ENCODE measurements at regions not wholly inside any gene's neighbourhood (a gene's known extent, or its start where the extent isn't known, plus 50 kb on each side); places are given as distances from the start of the nearest gene placed in this dataset.

DNA sequence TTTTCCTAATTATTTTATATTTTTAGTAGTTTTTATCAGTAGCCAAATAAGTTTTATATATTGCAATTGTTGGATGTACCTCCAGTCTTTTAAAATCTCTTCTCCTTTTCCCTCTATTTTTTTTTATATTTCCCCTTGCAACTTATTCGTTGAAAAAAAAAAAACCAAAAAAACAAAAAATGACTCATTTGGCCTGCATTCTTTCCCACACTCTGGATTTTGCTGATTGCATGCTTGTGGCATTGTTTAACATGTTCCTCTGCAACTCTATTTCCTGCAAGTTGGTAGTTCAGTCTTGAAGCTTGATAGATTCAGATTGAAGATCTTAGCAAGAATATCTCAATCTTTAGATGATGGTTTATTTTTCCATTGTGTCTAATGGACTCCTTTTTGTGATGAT is 260.6 kb upstream of the BOD1L1 start:
- Mint-ChIP-seq H3K4me1 (ENCODE audit: low read depth) (no peaks in the 10 kb centered on the region), H3K36me3 (ENCODE audit: low read depth) (no peaks in the 10 kb centered on the region), H3K27me3 (ENCODE audit: low read depth) (no peaks in the 10 kb centered on the region), H3K27ac (no peak overlapping the region), H3K4me3 (no peak overlapping the region), H3K9me3 (ENCODE audit: insufficient read depth) (no peaks in the 10 kb centered on the region)
- CTCF ChIA-PET = no interaction called here
- ATAC-seq (no peak), DNase-seq (no peak)
- POLR2A ChIA-PET = no interaction called here

DNA sequence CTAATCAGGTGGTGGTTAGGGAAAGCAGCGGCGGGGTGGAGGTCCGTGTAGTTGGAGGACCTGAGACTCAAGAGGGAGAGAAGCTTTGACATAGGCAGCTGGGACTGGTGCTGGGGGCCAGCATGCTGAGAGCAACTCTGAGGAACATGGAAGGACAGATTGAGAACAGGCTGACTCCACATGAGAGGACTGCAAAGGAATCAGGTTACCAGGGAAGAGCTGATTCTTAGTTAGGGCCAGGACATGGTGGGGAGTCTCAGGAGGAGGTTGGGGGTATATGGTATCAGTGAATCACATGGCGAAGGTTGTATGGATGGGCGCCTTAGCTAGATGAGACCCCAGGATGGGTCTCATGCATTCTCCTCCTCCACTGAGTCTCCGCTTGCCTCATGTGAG is 264.0 kb upstream of the BOD1L1 start:
- ATAC-seq = no peak
- Mint-ChIP-seq H3K9me3 (ENCODE audit: insufficient read depth) (no peaks in the 10 kb centered on the region), H3K4me1 (ENCODE audit: low read depth) (no peaks in the 10 kb centered on the region), H3K27me3 (ENCODE audit: low read depth) (no peaks in the 10 kb centered on the region), H3K27ac (no peak overlapping the region), H3K4me3 (no peak overlapping the region), H3K36me3 (ENCODE audit: low read depth) (no peaks in the 10 kb centered on the region)
- CTCF ChIA-PET = no interaction called here
- POLR2A ChIA-PET = no interaction called here
- DNase-seq = no peak

DNA sequence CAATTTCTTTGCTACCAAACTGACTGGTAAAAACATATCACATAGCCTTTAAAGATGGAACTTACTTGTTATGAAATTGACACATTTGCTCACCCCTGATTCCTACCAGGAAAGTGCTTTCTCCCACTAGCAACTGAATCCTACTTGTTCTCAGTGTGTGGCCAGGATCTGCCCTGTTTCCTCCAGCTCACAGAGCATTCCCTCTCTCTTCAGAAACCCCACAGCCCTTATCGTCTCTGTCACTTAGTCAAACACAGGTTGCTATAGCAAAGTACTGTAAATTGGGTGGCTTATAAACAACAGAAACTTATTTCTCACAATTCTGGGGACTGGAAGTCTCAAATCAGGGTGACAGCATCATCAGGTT is 265.2 kb upstream of the BOD1L1 start:
- ATAC-seq = no peak
- DNase-seq = no peak
- H3K4me1 Mint-ChIP-seq (ENCODE audit: low read depth) = no peaks in the 10 kb centered on the region
- no peak overlapping the region for H3K27ac Mint-ChIP-seq
- ChIA-PET POLR2A (no interaction called here), CTCF (no interaction called here)
- H3K9me3 Mint-ChIP-seq (ENCODE audit: insufficient read depth) = no peaks in the 10 kb centered on the region
- H3K4me3 Mint-ChIP-seq = no peak overlapping the region
- H3K36me3 Mint-ChIP-seq (ENCODE audit: low read depth) = no peaks in the 10 kb centered on the region
- no peaks in the 10 kb centered on the region for H3K27me3 Mint-ChIP-seq (ENCODE audit: low read depth)

DNA sequence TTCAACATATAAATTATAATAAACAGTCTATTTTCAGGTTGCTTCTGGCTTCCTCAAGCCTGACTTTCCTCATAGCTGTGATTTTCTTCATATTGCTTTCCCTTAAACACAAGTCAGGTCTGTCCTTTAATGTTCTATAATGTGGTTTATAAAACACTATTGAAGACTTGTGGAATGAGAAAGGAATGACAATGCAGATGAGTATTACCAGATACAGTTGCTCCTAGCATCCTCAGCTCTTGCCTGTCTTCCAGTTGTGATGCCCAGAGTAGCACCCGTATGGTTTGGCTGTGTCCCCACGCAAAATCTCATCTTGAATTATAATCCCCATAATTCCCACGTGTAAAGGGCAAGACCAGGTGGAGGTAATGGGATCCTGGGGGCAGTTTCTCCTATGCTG is 265.7 kb upstream of the BOD1L1 start:
- no peak overlapping the region for H3K27ac Mint-ChIP-seq
- no peaks in the 10 kb centered on the region for H3K27me3 Mint-ChIP-seq (ENCODE audit: low read depth)
- H3K36me3 Mint-ChIP-seq (ENCODE audit: low read depth) = no peaks in the 10 kb centered on the region
- ChIA-PET CTCF (no interaction called here), POLR2A (no interaction called here)
- no peak for DNase-seq
- H3K9me3 Mint-ChIP-seq (ENCODE audit: insufficient read depth) = no peaks in the 10 kb centered on the region
- no peak overlapping the region for H3K4me3 Mint-ChIP-seq
- ATAC-seq = no peak
- no peaks in the 10 kb centered on the region for H3K4me1 Mint-ChIP-seq (ENCODE audit: low read depth)

DNA sequence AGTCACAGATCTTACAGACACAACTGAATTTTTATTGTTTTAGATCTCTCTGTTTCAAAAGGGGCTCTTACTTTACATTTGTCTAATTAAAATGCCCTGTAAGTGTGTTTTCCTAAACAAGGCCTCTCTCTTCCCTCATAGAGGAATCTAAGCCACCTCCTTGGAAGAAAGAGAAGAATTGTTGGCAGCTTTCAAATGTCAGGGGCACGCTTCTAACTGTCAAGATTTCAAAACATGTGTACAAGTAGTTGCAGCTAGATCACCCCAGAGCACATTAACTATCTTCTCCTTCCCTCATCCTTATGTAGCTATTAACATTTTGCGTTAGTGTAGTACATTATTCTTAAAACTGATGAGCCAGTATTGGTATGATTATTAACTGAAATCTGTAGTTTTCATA is 266.5 kb upstream of the BOD1L1 start:
- Mint-ChIP-seq H3K4me3 (no peak overlapping the region), H3K36me3 (ENCODE audit: low read depth) (no peaks in the 10 kb centered on the region), H3K4me1 (ENCODE audit: low read depth) (no peaks in the 10 kb centered on the region), H3K27me3 (ENCODE audit: low read depth) (no peaks in the 10 kb centered on the region), H3K27ac (no peak overlapping the region), H3K9me3 (ENCODE audit: insufficient read depth) (no peaks in the 10 kb centered on the region)
- DNase-seq = no peak
- ChIA-PET POLR2A (no interaction called here), CTCF (no interaction called here)
- no peak for ATAC-seq

DNA sequence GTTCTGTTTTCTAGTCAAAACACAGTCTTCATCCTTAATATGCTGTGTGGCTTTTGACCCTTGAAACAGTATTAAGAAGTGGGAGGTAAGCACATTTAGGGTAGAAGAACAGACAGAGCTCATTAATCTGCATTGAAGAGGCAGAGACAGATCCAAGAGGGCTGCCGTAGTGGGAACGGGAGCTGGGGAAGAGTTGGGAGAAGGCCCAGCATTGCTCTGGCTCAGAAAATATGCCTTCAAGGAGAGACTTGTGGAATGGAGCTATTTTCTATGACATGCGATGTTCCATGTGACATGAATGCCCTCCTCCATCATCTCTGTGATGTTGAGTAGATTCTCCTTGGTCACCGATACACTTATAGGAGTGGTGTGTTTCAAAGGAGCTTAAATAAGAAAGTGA is 273.3 kb upstream of the BOD1L1 start:
- Mint-ChIP-seq H3K4me3 (no peak overlapping the region), H3K27me3 (ENCODE audit: low read depth) (no peaks in the 10 kb centered on the region), H3K36me3 (ENCODE audit: low read depth) (no peaks in the 10 kb centered on the region), H3K9me3 (ENCODE audit: insufficient read depth) (no peaks in the 10 kb centered on the region), H3K27ac (no peak overlapping the region), H3K4me1 (ENCODE audit: low read depth) (no peaks in the 10 kb centered on the region)
- DNase-seq (no peak), ATAC-seq (no peak)
- POLR2A ChIA-PET = no interaction called here
- CTCF ChIA-PET = no interaction called here

DNA sequence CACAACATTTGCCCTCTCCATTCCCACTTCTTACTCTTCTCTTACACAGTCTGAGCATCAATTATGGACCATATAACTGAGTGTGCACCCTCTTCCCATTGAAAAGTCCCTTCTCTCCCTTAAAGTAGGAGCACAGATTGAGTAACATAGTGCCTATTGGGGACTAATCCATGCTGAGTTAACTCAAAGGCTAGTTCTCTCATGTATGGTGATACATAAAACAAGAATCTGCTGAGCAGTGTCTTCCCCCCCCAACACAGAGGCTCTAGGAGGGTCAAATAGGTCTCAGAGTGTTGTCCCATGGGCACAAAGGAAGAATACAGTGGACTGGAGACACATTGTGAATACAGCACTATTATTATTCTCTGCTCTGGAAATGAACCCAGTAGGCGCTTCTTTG is 274.6 kb upstream of the BOD1L1 start:
- no peak overlapping the region for H3K4me3 Mint-ChIP-seq
- ChIA-PET POLR2A (no interaction called here), CTCF (no interaction called here)
- no peak for DNase-seq
- H3K27ac Mint-ChIP-seq = no peak overlapping the region
- ATAC-seq = no peak
- H3K27me3 Mint-ChIP-seq (ENCODE audit: low read depth) = no peaks in the 10 kb centered on the region
- H3K4me1 Mint-ChIP-seq (ENCODE audit: low read depth) = no peaks in the 10 kb centered on the region
- no peaks in the 10 kb centered on the region for H3K9me3 Mint-ChIP-seq (ENCODE audit: insufficient read depth)
- H3K36me3 Mint-ChIP-seq (ENCODE audit: low read depth) = no peaks in the 10 kb centered on the region

DNA sequence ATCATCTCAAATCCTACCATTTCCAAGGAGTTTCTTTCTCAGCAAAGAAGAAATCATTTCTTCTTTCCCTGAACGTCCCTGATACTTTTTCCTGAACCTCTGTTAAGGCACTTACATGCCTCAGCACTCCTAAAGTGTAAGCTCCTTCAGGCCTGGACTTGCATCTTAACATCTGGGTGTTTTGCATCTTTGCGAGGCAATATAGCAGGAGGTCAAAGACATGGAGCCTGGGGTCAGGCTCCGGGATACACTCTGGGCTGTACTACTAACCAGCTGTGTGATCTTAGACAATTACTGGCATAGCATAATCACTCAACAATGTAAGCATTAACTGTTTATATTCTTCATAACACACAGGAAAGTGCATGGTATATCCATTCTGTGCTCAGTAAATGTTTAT is 275.5 kb upstream of the BOD1L1 start:
- no peak overlapping the region for H3K4me3 Mint-ChIP-seq
- ChIA-PET POLR2A (no interaction called here), CTCF (no interaction called here)
- no peak overlapping the region for H3K27ac Mint-ChIP-seq
- no peak for ATAC-seq
- no peak for DNase-seq
- H3K27me3 Mint-ChIP-seq (ENCODE audit: low read depth) = no peaks in the 10 kb centered on the region
- no peaks in the 10 kb centered on the region for H3K9me3 Mint-ChIP-seq (ENCODE audit: insufficient read depth)
- H3K4me1 Mint-ChIP-seq (ENCODE audit: low read depth) = no peaks in the 10 kb centered on the region
- no peaks in the 10 kb centered on the region for H3K36me3 Mint-ChIP-seq (ENCODE audit: low read depth)

GRCh38 chr4:13903901-13904300 is 276.4 kb upstream of the BOD1L1 start:
- ATAC-seq (no peak), DNase-seq (no peak)
- ChIA-PET POLR2A (no interaction called here), CTCF (no interaction called here)
- H3K36me3 Mint-ChIP-seq (ENCODE audit: low read depth) = no peaks in the 10 kb centered on the region
- no peaks in the 10 kb centered on the region for H3K27me3 Mint-ChIP-seq (ENCODE audit: low read depth)
- H3K4me3 Mint-ChIP-seq = no peak overlapping the region
- no peaks in the 10 kb centered on the region for H3K4me1 Mint-ChIP-seq (ENCODE audit: low read depth)
- no peaks in the 10 kb centered on the region for H3K9me3 Mint-ChIP-seq (ENCODE audit: insufficient read depth)
- no peak overlapping the region for H3K27ac Mint-ChIP-seq

GRCh38 chr4:13905543-13905942 is 278.0 kb upstream of the BOD1L1 start:
- Mint-ChIP-seq H3K36me3 (ENCODE audit: low read depth) (no peaks in the 10 kb centered on the region), H3K27ac (no peak overlapping the region), H3K27me3 (ENCODE audit: low read depth) (no peaks in the 10 kb centered on the region), H3K9me3 (ENCODE audit: insufficient read depth) (no peaks in the 10 kb centered on the region), H3K4me3 (no peak overlapping the region), H3K4me1 (ENCODE audit: low read depth) (no peaks in the 10 kb centered on the region)
- POLR2A ChIA-PET = no interaction called here
- ATAC-seq = no peak
- no peak for DNase-seq
- CTCF ChIA-PET = no interaction called here

- Mint-ChIP-seq H3K27ac (no peak overlapping the region), H3K4me3 (no peak overlapping the region), H3K4me1 (ENCODE audit: low read depth) (no peaks in the 10 kb centered on the region), H3K9me3 (ENCODE audit: insufficient read depth) (no peaks in the 10 kb centered on the region), H3K36me3 (ENCODE audit: low read depth) (no peaks in the 10 kb centered on the region), H3K27me3 (ENCODE audit: low read depth) (no peaks in the 10 kb centered on the region)
- ChIA-PET CTCF (no interaction called here), POLR2A (no interaction called here)
- no peak for DNase-seq
- ATAC-seq = no peak
Measured at GRCh38 chr4:13906727-13907126, 279.2 kb upstream of the BOD1L1 start.

DNA sequence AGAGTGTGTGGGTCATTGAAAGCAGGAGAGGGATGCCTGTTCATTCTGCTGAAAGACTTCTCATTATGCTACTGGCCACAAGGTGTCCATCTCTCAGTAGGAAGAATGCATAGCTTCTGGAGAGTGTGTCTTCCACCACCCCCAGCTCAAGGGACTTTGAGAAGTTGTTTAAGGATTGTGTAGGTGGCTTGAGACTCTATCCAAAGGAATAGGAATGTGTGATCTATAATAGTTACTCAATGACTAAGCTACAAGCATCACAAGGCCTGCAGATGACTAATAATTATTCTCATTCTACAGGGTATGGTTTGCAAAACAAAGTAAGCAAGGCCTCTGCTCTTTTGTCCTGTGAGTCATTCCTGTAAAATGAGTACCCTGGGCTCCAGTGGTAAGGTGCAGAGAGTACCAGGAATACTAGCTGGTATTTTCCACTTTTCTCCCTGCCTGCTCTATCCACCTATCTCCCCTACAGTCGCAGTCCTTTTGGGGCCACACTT is 279.8 kb upstream of the BOD1L1 start:
- H3K4me1 Mint-ChIP-seq (ENCODE audit: low read depth) = no peaks in the 10 kb centered on the region
- H3K27ac Mint-ChIP-seq = no peak overlapping the region
- ChIA-PET CTCF (no interaction called here), POLR2A (no interaction called here)
- H3K36me3 Mint-ChIP-seq (ENCODE audit: low read depth) = no peaks in the 10 kb centered on the region
- no peak overlapping the region for H3K4me3 Mint-ChIP-seq
- no peaks in the 10 kb centered on the region for H3K9me3 Mint-ChIP-seq (ENCODE audit: insufficient read depth)
- ATAC-seq (no peak), DNase-seq (no peak)
- no peaks in the 10 kb centered on the region for H3K27me3 Mint-ChIP-seq (ENCODE audit: low read depth)

DNA sequence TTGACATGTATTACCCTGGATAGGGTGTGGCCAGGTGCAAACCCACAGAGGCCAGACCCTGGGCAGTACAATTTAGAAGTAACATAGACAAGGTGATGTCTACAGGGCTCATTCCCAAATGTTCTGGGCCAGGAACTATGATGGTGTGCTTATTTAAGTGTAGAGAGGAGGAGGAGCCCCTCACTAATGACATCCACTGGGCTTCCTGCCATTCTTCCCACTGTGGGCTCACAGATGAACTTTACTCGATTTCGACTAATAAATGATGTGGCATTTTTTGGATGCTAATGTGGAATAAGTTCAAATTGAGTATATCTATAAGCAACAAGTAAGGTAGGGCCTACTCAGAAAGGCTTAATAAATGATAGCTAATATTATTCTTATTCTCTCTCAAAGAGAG is 280.9 kb upstream of the BOD1L1 start:
- no peak for DNase-seq
- ChIA-PET POLR2A (no interaction called here), CTCF (no interaction called here)
- Mint-ChIP-seq H3K36me3 (ENCODE audit: low read depth) (no peaks in the 10 kb centered on the region), H3K4me1 (ENCODE audit: low read depth) (no peaks in the 10 kb centered on the region), H3K27me3 (ENCODE audit: low read depth) (no peaks in the 10 kb centered on the region), H3K4me3 (no peak overlapping the region), H3K27ac (no peak overlapping the region), H3K9me3 (ENCODE audit: insufficient read depth) (no peaks in the 10 kb centered on the region)
- no peak for ATAC-seq

- no peaks in the 10 kb centered on the region for H3K9me3 Mint-ChIP-seq (ENCODE audit: insufficient read depth)
- no peaks in the 10 kb centered on the region for H3K4me1 Mint-ChIP-seq (ENCODE audit: low read depth)
- no peak for ATAC-seq
- no peaks in the 10 kb centered on the region for H3K36me3 Mint-ChIP-seq (ENCODE audit: low read depth)
- CTCF ChIA-PET = no interaction called here
- DNase-seq = no peak
- no peak overlapping the region for H3K27ac Mint-ChIP-seq
- POLR2A ChIA-PET = no interaction called here
- H3K27me3 Mint-ChIP-seq (ENCODE audit: low read depth) = peaks cover 4% of the 10 kb centered on the region
- H3K4me3 Mint-ChIP-seq = no peak overlapping the region
Measured at GRCh38 chr4:13910556-13910955, 283.0 kb upstream of the BOD1L1 start.
